Endothelial cell of umbilical vein (primary cell): ENCODE measurements at regions not wholly inside any gene's neighbourhood (a gene's known extent, or its start where the extent isn't known, plus 50 kb on each side); places are given as distances from the start of the nearest gene placed in this dataset.

Experiments
- BruUV-seq: library from RNA; stranded (reverse); fragments of 400-500 nt; replicated peaks from 2 replicates; lab custom pipeline; 2021; lab: Mats Ljungman, UMichigan
- CTCF ChIA-PET: fragments of 300-600, 350-600 bp; sonication (Branson Sonifier 250); formaldehyde crosslinking; loops from one replicate; lab custom pipeline; 2021; ENCODE audit warnings: antibody characterized with exemption, inconsistent platforms; lab: Charles Lee
- POLR2A ChIA-PET: fragments of 300-600, 350-600 bp; sonication (Branson Sonifier 250); formaldehyde crosslinking; loops from one replicate; lab custom pipeline; 2021; ENCODE audit warnings: antibody characterized with exemption, inconsistent platforms; lab: Charles Lee
- DNase-seq: peaks from one replicate; pipeline ENCODE4 v3.0.0-alpha.2; 2011; ENCODE audit warnings: low read depth, low spot score
- FAIRE-seq: peaks from 2 replicates; lab custom pipeline; 2011; peaks lifted over from hg19 to GRCh38; lab: Jason Lieb, UNC
- H2AFZ ChIP-seq: 2 replicates; pipeline ENCODE4 v1.6.0; 2012; ENCODE audit warnings: low read depth, low read length, control low read depth, inconsistent platforms
- H3K27ac ChIP-seq: 2 replicates; pipeline ENCODE4 v1.5.1; 2011; ENCODE audit warnings: low read depth, mild to moderate bottlenecking, control low read depth, low read length, moderate library complexity; ENCODE audit not compliant: insufficient read depth
- H3K27me3 ChIP-seq, 2 experiments: 2 replicates each; pipeline versions ENCODE4 v1.6.0 to v1.6.1; 2011; ENCODE audit warnings: low read length in 2 of 2, mixed read lengths in 1 of 2; ENCODE audit not compliant: control insufficient read depth in 2 of 2, insufficient read depth in 2 of 2
- H3K36me3 ChIP-seq, 2 experiments: 2 replicates in 1 of 2; 3 replicates in 1 of 2; pipeline ENCODE4 v1.5.1; 2011; ENCODE audit warnings: low read length in 2 of 2, mild to moderate bottlenecking in 1 of 2, moderate library complexity in 1 of 2; ENCODE audit not compliant: control insufficient read depth in 2 of 2, insufficient read depth in 2 of 2; ENCODE audit errors: extremely low read depth in 1 of 2
- H3K4me1 ChIP-seq: 3 replicates; pipeline ENCODE4 v1.5.1; 2011; ENCODE audit warnings: mild to moderate bottlenecking, low read length; ENCODE audit not compliant: control insufficient read depth, insufficient read depth; ENCODE audit errors: extremely low read depth
- H3K4me2 ChIP-seq: 2 replicates; pipeline ENCODE4 v1.6.1; 2011; ENCODE audit warnings: low read length, control low read depth, mixed read lengths; ENCODE audit not compliant: insufficient read depth
- H3K4me3 ChIP-seq, 3 experiments: fragments of 200-600 bp in 1 of 3; sonication (generic), shearing (Covaris generic) in 1 of 3; replicated peaks in 1 of 3; 2 replicates each; pipeline ENCODE4 v1.5.1; 2011 to 2016; ENCODE audit warnings: control low read depth in 3 of 3, low read length in 3 of 3, mild to moderate bottlenecking in 2 of 3, inconsistent platforms in 1 of 3, low read depth in 1 of 3, moderate library complexity in 1 of 3; ENCODE audit not compliant: insufficient read depth in 1 of 3
- H3K79me2 ChIP-seq: 2 replicates; pipeline ENCODE4 v1.6.0; 2012; ENCODE audit warnings: low read length, inconsistent platforms; ENCODE audit not compliant: control insufficient read depth, insufficient read depth
- H3K9ac ChIP-seq: replicated peaks from 2 replicates; pipeline ENCODE3; 2011; ENCODE audit warnings: low read length, control low read depth; ENCODE audit not compliant: insufficient read depth; ENCODE audit errors: extremely low read depth
- H3K9me1 ChIP-seq: replicated peaks from 3 replicates; pipeline ENCODE4 v1.6.0; 2011; ENCODE audit warnings: mild to moderate bottlenecking, low read length; ENCODE audit not compliant: control insufficient read depth, insufficient read depth; ENCODE audit errors: extremely low read depth
- H3K9me3 ChIP-seq: replicated peaks from 2 replicates; pipeline ENCODE4 v1.5.1; 2012; ENCODE audit warnings: low read length, inconsistent platforms; ENCODE audit not compliant: control insufficient read depth, insufficient read depth
- H4K20me1 ChIP-seq: replicated peaks from 2 replicates; pipeline ENCODE3; 2011; ENCODE audit warnings: mild to moderate bottlenecking, low read length; ENCODE audit not compliant: control insufficient read depth, insufficient read depth; ENCODE audit errors: extremely low read depth
- EZH2 ChIP-seq: IDR thresholded peaks from 2 replicates; pipeline ENCODE4 v1.6.1; 2012; ENCODE audit warnings: borderline replicate concordance, low read depth, mild to moderate bottlenecking, moderate library complexity, low read length, inconsistent platforms; ENCODE audit not compliant: severe bottlenecking
- FOS ChIP-seq: IDR thresholded peaks from 2 replicates; pipeline ENCODE4 v1.6.1; 2011; ENCODE audit warnings: mild to moderate bottlenecking, low read length, moderate library complexity, borderline replicate concordance; ENCODE audit not compliant: insufficient read depth
- GATA2 ChIP-seq: IDR thresholded peaks from 2 replicates; pipeline ENCODE4 v1.7.0; 2011; ENCODE audit warnings: low read depth, mild to moderate bottlenecking, moderate library complexity, mixed read lengths, low read length; ENCODE audit not compliant: insufficient read length, insufficient read depth
- JUN ChIP-seq: IDR thresholded peaks from 2 replicates; pipeline ENCODE4 v1.6.1; 2011; ENCODE audit warnings: borderline replicate concordance, low read depth; ENCODE audit not compliant: insufficient read length, insufficient read depth
- MYC ChIP-seq: IDR thresholded peaks from one replicate; pipeline ENCODE4 v1.6.1; 2011; ENCODE audit warnings: mild to moderate bottlenecking, low read depth, low read length
- POLR2A ChIP-seq: IDR thresholded peaks from 2 replicates; pipeline ENCODE4 v1.6.1; 2012; ENCODE audit warnings: low read depth, mild to moderate bottlenecking, control low read depth, low read length
- POLR2AphosphoS5 ChIP-seq: IDR thresholded peaks from 2 replicates; pipeline ENCODE4 v1.6.1; 2012; ENCODE audit warnings: low read depth, mild to moderate bottlenecking, control low read depth, low read length, moderate library complexity; ENCODE audit not compliant: insufficient read depth
- dilution Hi-C: fragments of 300-500 bp; cut with MboI; formaldehyde crosslinking; loops from one replicate; pipeline ENCODE4 v1.15.0; 2019; ENCODE audit warnings: low sequenced_read_pairs; ENCODE audit not compliant: extremely low pct_ligation_motif_present
- intact Hi-C: fragments of 100-400 bp; cut with micrococcal nuclease; formaldehyde crosslinking; loops from one replicate; pipeline ENCODE4 v1.10.0; 2022
- TF ChIP-seq, protein P1 (sequence below): IDR thresholded peaks from 2 replicates; pipeline ENCODE4 v1.6.1; 2011; ENCODE audit not compliant: insufficient read depth, insufficient read length
- TF ChIP-seq, protein P2 (sequence below), 2 donors: IDR thresholded peaks; 1 replicate in 1 of 2; 2 replicates in 1 of 2; pipeline ENCODE4 v1.5.1; 2011; ENCODE audit warnings: low read length in 2 of 2, mild to moderate bottlenecking in 2 of 2, moderate library complexity in 2 of 2, control low read depth in 1 of 2, inconsistent platforms in 1 of 2, low read depth in 1 of 2; ENCODE audit not compliant: insufficient read depth in 1 of 2; ENCODE audit errors: extremely low read depth in 1 of 2

DNA sequence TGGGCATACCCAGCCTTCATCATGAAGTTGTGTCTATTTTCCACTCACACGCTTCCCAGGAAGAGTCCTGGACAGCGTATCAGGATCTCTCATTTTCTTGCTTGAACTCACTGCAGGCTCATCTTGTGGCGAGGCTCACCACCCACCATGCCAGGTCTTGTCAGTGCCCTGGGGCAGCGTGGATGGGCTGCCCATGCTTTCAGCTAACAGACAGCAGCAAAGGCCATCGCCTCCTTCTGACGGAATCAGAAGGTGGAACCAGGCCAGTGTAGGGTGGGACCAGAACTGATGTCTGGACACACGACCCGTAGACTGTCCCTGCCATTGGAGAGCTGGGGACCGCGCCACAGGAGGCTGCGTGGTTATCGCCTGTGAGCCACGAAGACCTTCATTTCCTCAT lies 169.4 kb downstream of the FOXL1 start:
- no peak overlapping the region for H3K9ac ChIP-seq
- ChIA-PET CTCF (no interaction called here), POLR2A (no interaction called here)
- no peaks in the 10 kb centered on the region for H3K9me3 ChIP-seq
- no peak overlapping the region for H3K4me2 ChIP-seq
- dilution Hi-C loops, result no loop called here
- TF ChIP-seq EZH2 (no peak), POLR2AphosphoS5 (no peak), MYC (no peak), GATA2 (no peak), POLR2A (no peak), JUN (no peak), FOS (no peak)
- TF ChIP-seq, protein P1, sequence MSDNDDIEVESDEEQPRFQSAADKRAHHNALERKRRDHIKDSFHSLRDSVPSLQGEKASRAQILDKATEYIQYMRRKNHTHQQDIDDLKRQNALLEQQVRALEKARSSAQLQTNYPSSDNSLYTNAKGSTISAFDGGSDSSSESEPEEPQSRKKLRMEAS, result no peak
- TF ChIP-seq, protein P2, sequence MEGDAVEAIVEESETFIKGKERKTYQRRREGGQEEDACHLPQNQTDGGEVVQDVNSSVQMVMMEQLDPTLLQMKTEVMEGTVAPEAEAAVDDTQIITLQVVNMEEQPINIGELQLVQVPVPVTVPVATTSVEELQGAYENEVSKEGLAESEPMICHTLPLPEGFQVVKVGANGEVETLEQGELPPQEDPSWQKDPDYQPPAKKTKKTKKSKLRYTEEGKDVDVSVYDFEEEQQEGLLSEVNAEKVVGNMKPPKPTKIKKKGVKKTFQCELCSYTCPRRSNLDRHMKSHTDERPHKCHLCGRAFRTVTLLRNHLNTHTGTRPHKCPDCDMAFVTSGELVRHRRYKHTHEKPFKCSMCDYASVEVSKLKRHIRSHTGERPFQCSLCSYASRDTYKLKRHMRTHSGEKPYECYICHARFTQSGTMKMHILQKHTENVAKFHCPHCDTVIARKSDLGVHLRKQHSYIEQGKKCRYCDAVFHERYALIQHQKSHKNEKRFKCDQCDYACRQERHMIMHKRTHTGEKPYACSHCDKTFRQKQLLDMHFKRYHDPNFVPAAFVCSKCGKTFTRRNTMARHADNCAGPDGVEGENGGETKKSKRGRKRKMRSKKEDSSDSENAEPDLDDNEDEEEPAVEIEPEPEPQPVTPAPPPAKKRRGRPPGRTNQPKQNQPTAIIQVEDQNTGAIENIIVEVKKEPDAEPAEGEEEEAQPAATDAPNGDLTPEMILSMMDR (IDR thresholded peaks at IDR 0.05; ENCODE audit: extremely low read depth in 1 of 2, insufficient read depth in 1 of 2, low read depth in 1 of 2, low read length in 2 of 2), result no peak
- no peaks in the 10 kb centered on the region for H4K20me1 ChIP-seq
- H3K27me3 ChIP-seq, result no peaks in the 10 kb centered on the region
- H3K36me3 ChIP-seq, result no peaks in the 10 kb centered on the region
- BruUV-seq, result no TSS peak
- peaks cover 13% of the 10 kb centered on the region for H3K4me1 ChIP-seq
- intact Hi-C loops, result no loop called here
- H2AFZ ChIP-seq, result no peak overlapping the region
- DNase-seq, result no peak
- no peak overlapping the region for H3K27ac ChIP-seq
- no peak overlapping the region for H3K4me3 ChIP-seq
- H3K79me2 ChIP-seq, result no peaks in the 10 kb centered on the region
- FAIRE-seq, result no peak
- no peaks in the 10 kb centered on the region for H3K9me1 ChIP-seq
